Stimulated activated naive CD8-positive, alpha-beta T cell treated with anti-CD3 and anti-CD28 coated beads, Interleukin-15, amount 100 ng/mL, for 72 hours (primary cell): ENCODE measurements at regions not wholly inside any gene's neighbourhood (a gene's known extent, or its start where the extent isn't known, plus 50 kb on each side); places are given as distances from the start of the nearest gene placed in this dataset.
A peak's percentile ranks its signal among the peaks of the same experiment; 100 is the strongest.

ENCODE experiments used
- ATAC-seq: fragments of 150-1000 bp; cut with Tn5 transposase; 2 replicates; pipeline ENCODE4 v1.10.0; 2021; ENCODE audit warnings: mild to moderate bottlenecking, moderate library complexity
- DNase-seq, 2 donors: peaks; one replicate each; pipeline ENCODE4 v3.0.0; 2021 to 2022
- H3K27ac Mint-ChIP-seq, 2 donors: one replicate each; pipeline ENCODE4 v1.8.0; 2022; ENCODE audit warnings: mild to moderate bottlenecking in 2 of 2, mixed read lengths in 2 of 2, moderate library complexity in 2 of 2
- H3K27me3 Mint-ChIP-seq: one replicate; pipeline ENCODE4 v1.8.0; 2022; ENCODE audit warnings: mixed read lengths
- H3K4me1 Mint-ChIP-seq: one replicate; pipeline ENCODE4 v1.8.0; 2022; ENCODE audit warnings: mild to moderate bottlenecking, mixed read lengths
- H3K4me3 Mint-ChIP-seq, 2 donors: one replicate each; pipeline ENCODE4 v1.8.0; 2022; ENCODE audit warnings: mild to moderate bottlenecking in 2 of 2, mixed read lengths in 2 of 2, moderate library complexity in 1 of 2
- H3K9me3 Mint-ChIP-seq, 2 donors: one replicate each; pipeline ENCODE4 v1.8.0; 2022; ENCODE audit warnings: mixed read lengths in 2 of 2

- no peaks in the 10 kb centered on the region for H3K9me3 Mint-ChIP-seq
- peaks cover 40% of the 10 kb centered on the region for H3K27me3 Mint-ChIP-seq
- H3K27ac Mint-ChIP-seq = no peak overlapping the region
- H3K4me1 Mint-ChIP-seq = peaks cover 27% of the 10 kb centered on the region
- ATAC-seq (no peak), DNase-seq (no peak)
- H3K4me3 Mint-ChIP-seq = no peak overlapping the region
Observed at GRCh38 chr4:153131596-153131995, 72.6 kb upstream of the TRIM2 start.

- Mint-ChIP-seq H3K27ac (no peak overlapping the region), H3K4me3 (no peak overlapping the region), H3K9me3 (no peaks in the 10 kb centered on the region), H3K4me1 (peaks cover 26% of the 10 kb centered on the region), H3K27me3 (peaks cover 63% of the 10 kb centered on the region)
- ATAC-seq (no peak), DNase-seq (no peak)
Observed at GRCh38 chr4:153137159-153137558, 67.1 kb upstream of the TRIM2 start.

GRCh38 chr4:153137677-153138630 is 66.3 kb upstream of the TRIM2 start:
- Mint-ChIP-seq H3K9me3 (no peaks in the 10 kb centered on the region), H3K4me1 (peaks cover 28% of the 10 kb centered on the region), H3K27me3 (peaks cover 59% of the 10 kb centered on the region), H3K27ac (no peak overlapping the region), H3K4me3 (no peak overlapping the region)
- ATAC-seq (no peak), DNase-seq (no peak)

GRCh38 chr4:153138736-153139135 is 65.5 kb upstream of the TRIM2 start:
- DNase-seq (no peak), ATAC-seq (no peak)
- Mint-ChIP-seq H3K4me3 (no peak overlapping the region), H3K4me1 (peaks cover 28% of the 10 kb centered on the region), H3K27ac (no peak overlapping the region), H3K9me3 (no peaks in the 10 kb centered on the region), H3K27me3 (peaks cover 51% of the 10 kb centered on the region)

GRCh38 chr4:153140294-153140693 is 63.9 kb upstream of the TRIM2 start:
- H3K4me1 Mint-ChIP-seq = peaks cover 20% of the 10 kb centered on the region
- peaks cover 47% of the 10 kb centered on the region for H3K27me3 Mint-ChIP-seq
- H3K4me3 Mint-ChIP-seq = no peak overlapping the region
- H3K27ac Mint-ChIP-seq = no peak overlapping the region
- ATAC-seq (no peak), DNase-seq (no peak)
- no peaks in the 10 kb centered on the region for H3K9me3 Mint-ChIP-seq

GRCh38 chr4:153141238-153141637 is 63.0 kb upstream of the TRIM2 start:
- Mint-ChIP-seq H3K9me3 (no peaks in the 10 kb centered on the region), H3K4me3 (no peak overlapping the region), H3K27me3 (peaks cover 38% of the 10 kb centered on the region), H3K27ac (no peak overlapping the region), H3K4me1 (peaks cover 22% of the 10 kb centered on the region)
- DNase-seq = no peak
- no peak for ATAC-seq

- ATAC-seq (peak; percentile 81), DNase-seq (peak; percentile 46 to 64)
- peaks cover 25% of the 10 kb centered on the region for H3K4me1 Mint-ChIP-seq
Observed at GRCh38 chr4:153142700-153143438, 61.4 kb upstream of the TRIM2 start.

GRCh38 chr4:153143527-153144348 is 60.5 kb upstream of the TRIM2 start:
- Mint-ChIP-seq H3K4me3 (no peak overlapping the region), H3K27ac (no peak overlapping the region), H3K9me3 (no peaks in the 10 kb centered on the region), H3K4me1 (peaks cover 25% of the 10 kb centered on the region), H3K27me3 (peaks cover 21% of the 10 kb centered on the region)
- ATAC-seq (no peak), DNase-seq (no peak)

More at GRCh38 chr4:153142700-153143438, 61.4 kb upstream of the TRIM2 start:
- H3K4me3 Mint-ChIP-seq = no peak overlapping the region
- H3K9me3 Mint-ChIP-seq = no peaks in the 10 kb centered on the region
- no peak overlapping the region for H3K27ac Mint-ChIP-seq
- peaks cover 23% of the 10 kb centered on the region for H3K27me3 Mint-ChIP-seq

GRCh38 chr4:153146031-153146430 is 58.2 kb upstream of the TRIM2 start:
- ATAC-seq (no peak), DNase-seq (no peak)
- H3K9me3 Mint-ChIP-seq = no peaks in the 10 kb centered on the region
- peaks cover 13% of the 10 kb centered on the region for H3K27me3 Mint-ChIP-seq
- no peak overlapping the region for H3K4me3 Mint-ChIP-seq
- peak overlapping the region in 1 of 2 donors; percentile 35 for H3K27ac Mint-ChIP-seq
- peaks cover 25% of the 10 kb centered on the region for H3K4me1 Mint-ChIP-seq

GRCh38 chr4:153146961-153147360 is 57.3 kb upstream of the TRIM2 start:
- H3K27me3 Mint-ChIP-seq = peaks cover 13% of the 10 kb centered on the region
- H3K9me3 Mint-ChIP-seq = no peaks in the 10 kb centered on the region
- no peak overlapping the region for H3K4me3 Mint-ChIP-seq

GRCh38 chr4:153148791-153149190 is 55.5 kb upstream of the TRIM2 start:
- ATAC-seq (no peak), DNase-seq (no peak)
- Mint-ChIP-seq H3K27ac (no peak overlapping the region), H3K4me3 (no peak overlapping the region), H3K27me3 (peaks cover 17% of the 10 kb centered on the region), H3K9me3 (no peaks in the 10 kb centered on the region), H3K4me1 (peaks cover 40% of the 10 kb centered on the region)

More at GRCh38 chr4:153146961-153147360, 57.3 kb upstream of the TRIM2 start:
- Mint-ChIP-seq H3K27ac (no peak overlapping the region), H3K4me1 (peaks cover 33% of the 10 kb centered on the region)
- DNase-seq (no peak), ATAC-seq (no peak)

GRCh38 chr4:153151535-153152455 is 52.4 kb upstream of the TRIM2 start:
- H3K4me1 Mint-ChIP-seq = peaks cover 55% of the 10 kb centered on the region
- ATAC-seq (no peak), DNase-seq (peak; percentile 23 to 61)
- H3K4me3 Mint-ChIP-seq = peak overlapping the region; percentile 55 to 88
- H3K27ac Mint-ChIP-seq = peak overlapping the region in 1 of 2 donors; percentile 25
- peaks cover 38% of the 10 kb centered on the region for H3K27me3 Mint-ChIP-seq
- H3K9me3 Mint-ChIP-seq = no peaks in the 10 kb centered on the region

GRCh38 chr4:153152501-153153338 is 51.5 kb upstream of the TRIM2 start:
- peaks cover 64% of the 10 kb centered on the region for H3K4me1 Mint-ChIP-seq
- peak overlapping the region; percentile 88 to 94 for H3K4me3 Mint-ChIP-seq
- no peaks in the 10 kb centered on the region for H3K9me3 Mint-ChIP-seq
- ATAC-seq (peak; percentile 69), DNase-seq (peak; percentile 61 to 85)
- peaks cover 41% of the 10 kb centered on the region for H3K27me3 Mint-ChIP-seq
- H3K27ac Mint-ChIP-seq = peak overlapping the region; percentile 39 to 48
